Hematopoietic multipotent progenitor cell treated with erythropoietin and hydrocortisone succinate and interleukin-3 and kit ligand, for 15 days (in vitro differentiated cells): ENCODE measurements at regions not wholly inside any gene's neighbourhood (a gene's known extent, or its start where the extent isn't known, plus 50 kb on each side); places are given as distances from the start of the nearest gene placed in this dataset.

ENCODE experiments used
- DNase-seq: peaks from one replicate; pipeline ENCODE4 v3.0.0-alpha.2; 2015; ENCODE audit warnings: low spot score

GRCh38 chr2:204329532-204329931 lies 215.7 kb upstream of the PARD3B start:
- no peak for DNase-seq

GRCh38 chr2:204331180-204331579 lies 214.1 kb upstream of the PARD3B start:
- DNase-seq: no peak

GRCh38 chr2:204331988-204332387 lies 213.3 kb upstream of the PARD3B start:
- DNase-seq: no peak

- no peak for DNase-seq
These were observed 212.6 kb upstream of the PARD3B start for GRCh38 chr2:204332706-204333105.

GRCh38 chr2:204333861-204334260 lies 211.4 kb upstream of the PARD3B start:
- no peak for DNase-seq

- DNase-seq: no peak
These were observed 209.7 kb upstream of the PARD3B start for GRCh38 chr2:204335451-204336058.

GRCh38 chr2:204336153-204336744 lies 209.0 kb upstream of the PARD3B start:
- DNase-seq: no peak

- DNase-seq: no peak
These were observed 207.6 kb upstream of the PARD3B start for GRCh38 chr2:204337638-204338037.

- no peak for DNase-seq
These were observed 206.0 kb upstream of the PARD3B start for GRCh38 chr2:204339212-204339715.

- DNase-seq: no peak
These were observed 204.8 kb upstream of the PARD3B start for GRCh38 chr2:204340511-204340910.

- DNase-seq: no peak
These were observed 203.4 kb upstream of the PARD3B start for GRCh38 chr2:204341887-204342276.

GRCh38 chr2:204343685-204344084 lies 201.6 kb upstream of the PARD3B start:
- no peak for DNase-seq

- no peak for DNase-seq
These were observed 201.2 kb upstream of the PARD3B start for GRCh38 chr2:204344119-204344518.

GRCh38 chr2:204346906-204347305 lies 198.4 kb upstream of the PARD3B start:
- no peak for DNase-seq

- no peak for DNase-seq
These were observed 191.5 kb upstream of the PARD3B start for GRCh38 chr2:204353823-204354222.

GRCh38 chr2:204354442-204354856 lies 190.8 kb upstream of the PARD3B start:
- DNase-seq: no peak

- DNase-seq: no peak
These were observed 189.6 kb upstream of the PARD3B start for GRCh38 chr2:204355688-204356087.

- DNase-seq: no peak
These were observed 189.1 kb upstream of the PARD3B start for GRCh38 chr2:204356151-204356641.

- no peak for DNase-seq
These were observed 188.0 kb upstream of the PARD3B start for GRCh38 chr2:204357286-204357685.

GRCh38 chr2:204359076-204359475 lies 186.2 kb upstream of the PARD3B start:
- DNase-seq: no peak

GRCh38 chr2:204360218-204361007 lies 184.9 kb upstream of the PARD3B start:
- no peak for DNase-seq

GRCh38 chr2:204361738-204362137 lies 183.5 kb upstream of the PARD3B start:
- no peak for DNase-seq

- DNase-seq: no peak
These were observed 182.7 kb upstream of the PARD3B start for GRCh38 chr2:204362581-204362980.
